ENCODE measurements at regions not wholly inside any gene's neighbourhood (a gene's known extent, or its start where the extent isn't known, plus 50 kb on each side); places are given as distances from the start of the nearest gene placed in this dataset.

GRCh38 chr7:110139056-110139455 lies 951.9 kb upstream of the LRRN3 start:
- TF ChIP-seq, protein P1, sequence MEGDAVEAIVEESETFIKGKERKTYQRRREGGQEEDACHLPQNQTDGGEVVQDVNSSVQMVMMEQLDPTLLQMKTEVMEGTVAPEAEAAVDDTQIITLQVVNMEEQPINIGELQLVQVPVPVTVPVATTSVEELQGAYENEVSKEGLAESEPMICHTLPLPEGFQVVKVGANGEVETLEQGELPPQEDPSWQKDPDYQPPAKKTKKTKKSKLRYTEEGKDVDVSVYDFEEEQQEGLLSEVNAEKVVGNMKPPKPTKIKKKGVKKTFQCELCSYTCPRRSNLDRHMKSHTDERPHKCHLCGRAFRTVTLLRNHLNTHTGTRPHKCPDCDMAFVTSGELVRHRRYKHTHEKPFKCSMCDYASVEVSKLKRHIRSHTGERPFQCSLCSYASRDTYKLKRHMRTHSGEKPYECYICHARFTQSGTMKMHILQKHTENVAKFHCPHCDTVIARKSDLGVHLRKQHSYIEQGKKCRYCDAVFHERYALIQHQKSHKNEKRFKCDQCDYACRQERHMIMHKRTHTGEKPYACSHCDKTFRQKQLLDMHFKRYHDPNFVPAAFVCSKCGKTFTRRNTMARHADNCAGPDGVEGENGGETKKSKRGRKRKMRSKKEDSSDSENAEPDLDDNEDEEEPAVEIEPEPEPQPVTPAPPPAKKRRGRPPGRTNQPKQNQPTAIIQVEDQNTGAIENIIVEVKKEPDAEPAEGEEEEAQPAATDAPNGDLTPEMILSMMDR (IDR thresholded peaks at IDR 0.05 in 4 of 5, conservative IDR thresholded peaks at IDR 0.05 in 1 of 5), result no peak
- TF ChIP-seq POLR2A (IDR thresholded peaks at IDR 0.05), result no peak
